Panc1 (cell line): ENCODE measurements at regions not wholly inside any gene's neighbourhood (a gene's known extent, or its start where the extent isn't known, plus 50 kb on each side); places are given as distances from the start of the nearest gene placed in this dataset.

Experiments
- ATAC-seq: fragments of 200-7000 bp; cut with Tn5 transposase; 2 replicates; pipeline ENCODE4 v1.9.1; 2020; ENCODE audit warnings: mild to moderate bottlenecking, moderate library complexity
- BruUV-seq: library from RNA; stranded (reverse); fragments of 400-500 nt; replicated peaks from 2 replicates; lab custom pipeline; 2021; lab: Mats Ljungman, UMichigan
- CTCF ChIA-PET: fragments of 300-600 bp; sonication (Branson Sonifier 250); formaldehyde crosslinking; loops from one replicate; lab custom pipeline; 2022; ENCODE audit warnings: antibody characterized with exemption; lab: Charles Lee
- POLR2A ChIA-PET: fragments of 300-600 bp; sonication (Branson Sonifier 250); formaldehyde crosslinking; loops from one replicate; lab custom pipeline; 2022; ENCODE audit warnings: antibody characterized with exemption; lab: Charles Lee
- DNase-seq: peaks from one replicate; pipeline ENCODE4 v3.0.0-alpha.2; 2010; ENCODE audit warnings: low read depth, low spot score
- H3K27ac ChIP-seq: 2 replicates; pipeline ENCODE4 v1.5.1; 2011; ENCODE audit warnings: mild to moderate bottlenecking, low read length, inconsistent platforms
- H3K27me3 ChIP-seq: fragments of 200-500 bp; sonication (Bioruptor generic); 2 replicates; pipeline ENCODE4 v1.6.0; 2014; ENCODE audit warnings: low read length, inconsistent platforms; ENCODE audit not compliant: control insufficient read depth, insufficient read depth
- H3K36me3 ChIP-seq: fragments of 200-500 bp; sonication (Bioruptor generic); 2 replicates; pipeline ENCODE4 v1.5.1; 2014; ENCODE audit warnings: inconsistent platforms, mild to moderate bottlenecking, low read length, moderate library complexity; ENCODE audit not compliant: control insufficient read depth, insufficient read depth
- H3K4me1 ChIP-seq: 2 replicates; pipeline ENCODE4 v1.5.1; 2011; ENCODE audit warnings: inconsistent platforms, mild to moderate bottlenecking, low read length, moderate library complexity; ENCODE audit not compliant: control insufficient read depth, insufficient read depth
- H3K4me3 ChIP-seq, 2 experiments: 2 replicates each; pipeline ENCODE4 v1.5.1; 2011 to 2012; ENCODE audit warnings: low read depth in 2 of 2, low read length in 2 of 2, mild to moderate bottlenecking in 2 of 2, inconsistent platforms in 1 of 2, moderate library complexity in 1 of 2
- H3K9me3 ChIP-seq: fragments of 200-500 bp; sonication (Bioruptor generic); 2 replicates; pipeline ENCODE4 v1.5.1; 2014; ENCODE audit warnings: low read depth, mild to moderate bottlenecking, inconsistent platforms, low read length, moderate library complexity; ENCODE audit not compliant: control insufficient read depth, insufficient read depth
- POLR2AphosphoS5 ChIP-seq: IDR thresholded peaks from 2 replicates; pipeline ENCODE4 v1.6.1; 2012; ENCODE audit warnings: mild to moderate bottlenecking, low read depth, low read length, moderate library complexity
- SIN3A ChIP-seq: IDR thresholded peaks from 2 replicates; pipeline ENCODE4 v1.6.1; 2012; ENCODE audit warnings: low read depth, mild to moderate bottlenecking, low read length, moderate library complexity, borderline replicate concordance; ENCODE audit not compliant: insufficient read depth
- TCF7L2 ChIP-seq: IDR thresholded peaks from 2 replicates; pipeline ENCODE4 v1.6.1; 2011; ENCODE audit warnings: mild to moderate bottlenecking, low read depth, low read length, inconsistent platforms
- in situ Hi-C: cut with HindIII; loops from 2 replicates; pipeline ENCODE4 v1.10.0; 2016; ENCODE audit warnings: low sequenced_read_pairs, low pct_unique_long_range_greater_than_20kb
- intact Hi-C: fragments of 100-400 bp; cut with micrococcal nuclease; formaldehyde crosslinking; loops from one replicate; pipeline ENCODE4 v1.10.0; 2022; ENCODE audit not compliant: unreplicated experiment
- TF ChIP-seq, protein P1 (sequence below): fragments of 450-650 bp; IDR thresholded peaks from 2 replicates; pipeline ENCODE4 v1.5.1; 2017; ENCODE audit warnings: mild to moderate bottlenecking
- TF ChIP-seq, protein P2 (sequence below), 2 experiments: IDR thresholded peaks; 2 replicates each; pipeline ENCODE4 v1.6.1; 2011 to 2012; ENCODE audit warnings: low read depth in 2 of 2, control low read depth in 1 of 2, low read length in 1 of 2, mild to moderate bottlenecking in 1 of 2, moderate library complexity in 1 of 2; ENCODE audit not compliant: insufficient read depth in 1 of 2

DNA sequence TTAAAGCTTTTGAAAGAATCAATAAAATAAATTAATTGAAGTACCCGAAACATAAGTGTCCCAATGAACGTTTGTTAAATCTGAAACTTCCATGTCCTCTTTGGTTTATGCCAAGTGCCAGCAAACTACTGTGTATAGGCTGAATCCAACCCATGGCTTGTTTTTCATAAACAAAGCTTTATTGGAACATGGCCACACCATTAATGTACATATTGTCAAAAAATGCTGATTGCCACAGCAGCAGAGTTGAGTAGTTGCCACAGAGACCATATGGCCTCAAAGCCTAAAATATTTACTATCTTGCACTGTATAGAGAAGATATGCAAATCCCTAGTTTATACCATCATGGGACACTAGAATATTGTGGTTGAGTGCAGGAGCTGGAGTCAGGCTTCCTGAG, 406.1 kb downstream of the MAFB start:
- in situ Hi-C loops = no loop called here
- TF ChIP-seq TCF7L2 (no peak), SIN3A (no peak), POLR2AphosphoS5 (no peak)
- TF ChIP-seq, protein P1, sequence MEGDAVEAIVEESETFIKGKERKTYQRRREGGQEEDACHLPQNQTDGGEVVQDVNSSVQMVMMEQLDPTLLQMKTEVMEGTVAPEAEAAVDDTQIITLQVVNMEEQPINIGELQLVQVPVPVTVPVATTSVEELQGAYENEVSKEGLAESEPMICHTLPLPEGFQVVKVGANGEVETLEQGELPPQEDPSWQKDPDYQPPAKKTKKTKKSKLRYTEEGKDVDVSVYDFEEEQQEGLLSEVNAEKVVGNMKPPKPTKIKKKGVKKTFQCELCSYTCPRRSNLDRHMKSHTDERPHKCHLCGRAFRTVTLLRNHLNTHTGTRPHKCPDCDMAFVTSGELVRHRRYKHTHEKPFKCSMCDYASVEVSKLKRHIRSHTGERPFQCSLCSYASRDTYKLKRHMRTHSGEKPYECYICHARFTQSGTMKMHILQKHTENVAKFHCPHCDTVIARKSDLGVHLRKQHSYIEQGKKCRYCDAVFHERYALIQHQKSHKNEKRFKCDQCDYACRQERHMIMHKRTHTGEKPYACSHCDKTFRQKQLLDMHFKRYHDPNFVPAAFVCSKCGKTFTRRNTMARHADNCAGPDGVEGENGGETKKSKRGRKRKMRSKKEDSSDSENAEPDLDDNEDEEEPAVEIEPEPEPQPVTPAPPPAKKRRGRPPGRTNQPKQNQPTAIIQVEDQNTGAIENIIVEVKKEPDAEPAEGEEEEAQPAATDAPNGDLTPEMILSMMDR = no peak
- TF ChIP-seq, protein P2, sequence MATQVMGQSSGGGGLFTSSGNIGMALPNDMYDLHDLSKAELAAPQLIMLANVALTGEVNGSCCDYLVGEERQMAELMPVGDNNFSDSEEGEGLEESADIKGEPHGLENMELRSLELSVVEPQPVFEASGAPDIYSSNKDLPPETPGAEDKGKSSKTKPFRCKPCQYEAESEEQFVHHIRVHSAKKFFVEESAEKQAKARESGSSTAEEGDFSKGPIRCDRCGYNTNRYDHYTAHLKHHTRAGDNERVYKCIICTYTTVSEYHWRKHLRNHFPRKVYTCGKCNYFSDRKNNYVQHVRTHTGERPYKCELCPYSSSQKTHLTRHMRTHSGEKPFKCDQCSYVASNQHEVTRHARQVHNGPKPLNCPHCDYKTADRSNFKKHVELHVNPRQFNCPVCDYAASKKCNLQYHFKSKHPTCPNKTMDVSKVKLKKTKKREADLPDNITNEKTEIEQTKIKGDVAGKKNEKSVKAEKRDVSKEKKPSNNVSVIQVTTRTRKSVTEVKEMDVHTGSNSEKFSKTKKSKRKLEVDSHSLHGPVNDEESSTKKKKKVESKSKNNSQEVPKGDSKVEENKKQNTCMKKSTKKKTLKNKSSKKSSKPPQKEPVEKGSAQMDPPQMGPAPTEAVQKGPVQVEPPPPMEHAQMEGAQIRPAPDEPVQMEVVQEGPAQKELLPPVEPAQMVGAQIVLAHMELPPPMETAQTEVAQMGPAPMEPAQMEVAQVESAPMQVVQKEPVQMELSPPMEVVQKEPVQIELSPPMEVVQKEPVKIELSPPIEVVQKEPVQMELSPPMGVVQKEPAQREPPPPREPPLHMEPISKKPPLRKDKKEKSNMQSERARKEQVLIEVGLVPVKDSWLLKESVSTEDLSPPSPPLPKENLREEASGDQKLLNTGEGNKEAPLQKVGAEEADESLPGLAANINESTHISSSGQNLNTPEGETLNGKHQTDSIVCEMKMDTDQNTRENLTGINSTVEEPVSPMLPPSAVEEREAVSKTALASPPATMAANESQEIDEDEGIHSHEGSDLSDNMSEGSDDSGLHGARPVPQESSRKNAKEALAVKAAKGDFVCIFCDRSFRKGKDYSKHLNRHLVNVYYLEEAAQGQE (IDR thresholded peaks at IDR 0.05; ENCODE audit: insufficient read depth in 1 of 2, low read depth in 2 of 2, low read length in 1 of 2) = no peak
- no TSS peak for BruUV-seq

DNA sequence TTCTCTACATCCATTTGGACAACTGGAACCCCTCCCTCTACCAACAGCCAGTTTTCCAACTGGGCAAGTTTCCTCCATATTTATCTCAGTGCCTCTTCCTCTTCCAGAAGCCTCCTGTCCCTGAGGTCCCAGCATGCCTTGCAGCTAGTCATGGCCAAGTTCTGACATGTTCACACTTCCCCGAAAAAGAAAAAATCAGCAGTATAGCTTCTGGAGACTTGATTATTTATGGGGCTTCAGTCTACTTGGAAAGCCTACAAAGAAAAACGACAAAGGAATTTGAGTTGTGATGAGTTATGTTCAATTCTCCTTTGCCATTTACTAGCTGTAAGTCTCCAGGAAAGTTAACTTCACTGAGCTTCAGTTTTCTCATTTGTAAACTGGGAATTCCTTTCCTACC, 406.5 kb downstream of the MAFB start:
- ChIA-PET POLR2A (no interaction called here), CTCF (no interaction called here)
- H3K9me3 ChIP-seq = no peaks in the 10 kb centered on the region
- intact Hi-C loops (loop anchor here (5.0 kb wide), 1 partner anchor 675 kb away; no protein-coding TSS in a partner anchor), in situ Hi-C loops (no loop called here)
- H3K4me1 ChIP-seq = no peaks in the 10 kb centered on the region
- no peaks in the 10 kb centered on the region for H3K27me3 ChIP-seq
- BruUV-seq = no TSS peak
- no peaks in the 10 kb centered on the region for H3K36me3 ChIP-seq
- DNase-seq (no peak), ATAC-seq (no peak)
- no peak overlapping the region for H3K27ac ChIP-seq
- H3K4me3 ChIP-seq = no peak overlapping the region
- TF ChIP-seq, protein P2 (IDR thresholded peaks at IDR 0.05; ENCODE audit: insufficient read depth in 1 of 2, low read depth in 2 of 2, low read length in 1 of 2) = no peak
- TF ChIP-seq, protein P1 = no peak
- no peak for TF ChIP-seq POLR2AphosphoS5
- no peak for TF ChIP-seq TCF7L2
- TF ChIP-seq SIN3A = no peak

More for the DNA sequence above, 406.1 kb downstream of the MAFB start:
- DNase-seq (no peak), ATAC-seq (no peak)
- H3K27me3 ChIP-seq = no peaks in the 10 kb centered on the region
- H3K27ac ChIP-seq = no peak overlapping the region
- CTCF ChIA-PET = no interaction called here
- intact Hi-C loops = loop anchor here (5.0 kb wide), 1 partner anchor 674 kb away; no protein-coding TSS in a partner anchor
- H3K36me3 ChIP-seq = no peaks in the 10 kb centered on the region
- no peaks in the 10 kb centered on the region for H3K9me3 ChIP-seq
- POLR2A ChIA-PET = no interaction called here
- H3K4me1 ChIP-seq = no peaks in the 10 kb centered on the region
- H3K4me3 ChIP-seq = no peak overlapping the region
